DND-41 (cell line): ENCODE measurements at regions not wholly inside any gene's neighbourhood (a gene's known extent, or its start where the extent isn't known, plus 50 kb on each side); places are given as distances from the start of the nearest gene placed in this dataset.

ENCODE experiments used
- CTCF ChIP-seq: IDR thresholded peaks from 2 replicates; pipeline ENCODE4 v1.5.1; 2012; ENCODE audit warnings: borderline replicate concordance, low read length, moderate library complexity, mild to moderate bottlenecking; ENCODE audit not compliant: poor library complexity, severe bottlenecking; ENCODE audit errors: extremely low read depth
- EZH2 ChIP-seq: IDR thresholded peaks from 3 replicates; pipeline ENCODE4 v1.6.1; 2012; ENCODE audit warnings: borderline replicate concordance, low read depth, mild to moderate bottlenecking, moderate library complexity, low read length, inconsistent platforms; ENCODE audit not compliant: severe bottlenecking

GRCh38 chr6:159627939-159628338 lies 65.1 kb downstream of the SOD2 start:
- TF ChIP-seq CTCF (no peak), EZH2 (no peak)
